Suprapubic skin (tissue), 4 donors: ENCODE measurements at regions not wholly inside any gene's neighbourhood (a gene's known extent, or its start where the extent isn't known, plus 50 kb on each side); places are given as distances from the start of the nearest gene placed in this dataset.
A peak's percentile ranks its signal among the peaks of the same experiment; 100 is the strongest.

Experiments used
- DNase-seq, 2 donors: peaks; one replicate each; pipeline ENCODE4 v3.0.0-alpha.2; 2019; ENCODE audit warnings: low spot score in 2 of 2
- H3K27ac ChIP-seq: fragments of 200-600 bp; sonication (generic); one replicate; pipeline ENCODE4 v1.5.1; 2019
- H3K27me3 ChIP-seq: fragments of 200-600 bp; sonication (generic); one replicate; pipeline ENCODE4 v1.5.1; 2019
- H3K36me3 ChIP-seq: fragments of 200-600 bp; sonication (generic); one replicate; pipeline ENCODE4 v1.5.1; 2019
- H3K4me1 ChIP-seq: fragments of 200-600 bp; sonication (generic); one replicate; pipeline ENCODE4 v1.5.1; 2019
- H3K4me3 ChIP-seq: fragments of 200-600 bp; sonication (generic); one replicate; pipeline ENCODE4 v1.5.1; 2019; ENCODE audit warnings: mild to moderate bottlenecking
- H3K9me3 ChIP-seq: fragments of 200-600 bp; sonication (generic); one replicate; pipeline ENCODE4 v1.5.1; 2019
- CTCF ChIP-seq, 2 donors: fragments of 200-600 bp in 1 of 2; fragments of 450-650 bp in 1 of 2; sonication (generic) in 1 of 2; IDR thresholded peaks; one replicate each; pipeline ENCODE4 v1.5.1; 2016 to 2019; ENCODE audit warnings: antibody characterized with exemption in 2 of 2, mild to moderate bottlenecking in 1 of 2, moderate library complexity in 1 of 2
- EP300 ChIP-seq: sonication (generic); formaldehyde crosslinking; IDR thresholded peaks from one replicate; pipeline ENCODE4 v1.6.1; 2017; ENCODE audit warnings: antibody characterized with exemption
- POLR2A ChIP-seq, 2 donors: fragments of 450-650 bp; IDR thresholded peaks; one replicate each; pipeline ENCODE4 v1.6.1; 2017; ENCODE audit warnings: antibody characterized with exemption in 2 of 2, mild to moderate bottlenecking in 2 of 2, moderate library complexity in 2 of 2
- POLR2AphosphoS5 ChIP-seq, 3 donors: sonication (generic); formaldehyde crosslinking; IDR thresholded peaks; one replicate each; pipeline ENCODE4 v1.6.1; 2017; ENCODE audit warnings: antibody characterized with exemption in 3 of 3
- WGBS: methylation state at CpG from one replicate; pipeline ENCODE4 v1.1.5; 2018; 5-methylcytosine and 5-hydroxymethylcytosine counted together

GRCh38 chr12:95415451-95415850 lies 58.5 kb upstream of the METAP2 start:
- Histone ChIP-seq H3K9me3 (no peaks in the 10 kb centered on the region), H3K27ac (no peak overlapping the region), H3K36me3 (no peaks in the 10 kb centered on the region), H3K4me3 (no peak overlapping the region), H3K4me1 (peaks cover 11% of the 10 kb centered on the region), H3K27me3 (no peaks in the 10 kb centered on the region)
- 82% methylated on average over 1 of the region's 1 CpG for WGBS
- DNase-seq: no peak
- no peak for TF ChIP-seq EP300
- TF ChIP-seq CTCF (IDR thresholded peaks at IDR 0.05): no peak
- no peak for TF ChIP-seq POLR2AphosphoS5 (IDR thresholded peaks at IDR 0.05)
- TF ChIP-seq POLR2A (IDR thresholded peaks at IDR 0.05): no peak

- Histone ChIP-seq H3K27ac (no peak overlapping the region), H3K9me3 (no peaks in the 10 kb centered on the region), H3K27me3 (no peaks in the 10 kb centered on the region), H3K4me1 (peaks cover 11% of the 10 kb centered on the region), H3K36me3 (no peaks in the 10 kb centered on the region), H3K4me3 (no peak overlapping the region)
- DNase-seq: no peak
- WGBS: 72% methylated on average over 5 of the region's 5 CpGs
- TF ChIP-seq CTCF (IDR thresholded peaks at IDR 0.05): no peak
- TF ChIP-seq EP300: no peak
- TF ChIP-seq POLR2AphosphoS5 (IDR thresholded peaks at IDR 0.05): no peak
- no peak for TF ChIP-seq POLR2A (IDR thresholded peaks at IDR 0.05)
Measured at GRCh38 chr12:95416111-95416636, 57.8 kb upstream of the METAP2 start.

- Histone ChIP-seq H3K4me3 (no peak overlapping the region), H3K36me3 (no peaks in the 10 kb centered on the region), H3K27me3 (no peaks in the 10 kb centered on the region), H3K4me1 (peaks cover 10% of the 10 kb centered on the region), H3K9me3 (no peaks in the 10 kb centered on the region), H3K27ac (peak overlapping the region; percentile 49)
- WGBS: 79% methylated on average over 2 of the region's 2 CpGs
- TF ChIP-seq EP300 (no peak), CTCF (IDR thresholded peaks at IDR 0.05) (no peak), POLR2A (IDR thresholded peaks at IDR 0.05) (no peak), POLR2AphosphoS5 (IDR thresholded peaks at IDR 0.05) (no peak)
- no peak for DNase-seq
Measured at GRCh38 chr12:95417372-95417771, 56.6 kb upstream of the METAP2 start.

GRCh38 chr12:95418142-95418541 lies 55.8 kb upstream of the METAP2 start:
- Histone ChIP-seq H3K27me3 (no peaks in the 10 kb centered on the region), H3K9me3 (no peaks in the 10 kb centered on the region), H3K27ac (no peak overlapping the region), H3K36me3 (no peaks in the 10 kb centered on the region), H3K4me1 (peaks cover 7% of the 10 kb centered on the region), H3K4me3 (no peak overlapping the region)
- WGBS: 80% methylated on average over 2 of the region's 2 CpGs
- TF ChIP-seq EP300: no peak
- no peak for TF ChIP-seq POLR2A (IDR thresholded peaks at IDR 0.05)
- no peak for TF ChIP-seq POLR2AphosphoS5 (IDR thresholded peaks at IDR 0.05)
- no peak for TF ChIP-seq CTCF (IDR thresholded peaks at IDR 0.05)
- no peak for DNase-seq
